NOMO-1 treated with DMSO at 0.1 percent for 48 hours (cell line): ENCODE measurements at regions not wholly inside any gene's neighbourhood (a gene's known extent, or its start where the extent isn't known, plus 50 kb on each side); places are given as distances from the start of the nearest gene placed in this dataset.
"Not testable (repeated sequence)": the region's sequence is repeated elsewhere in the genome, so short reads cannot be mapped to it uniquely, and the experiment has no call there.

ENCODE experiments used
- DNase-seq: peaks from one replicate; lab custom pipeline; 2025; ENCODE audit not compliant: unreplicated experiment; lab: John Stamatoyannopoulos, UW

GRCh38 chr1:189563784-189564183 is 913.9 kb downstream of the BRINP3 start:
- DNase-seq = no peak

GRCh38 chr1:189567890-189568289 is 909.8 kb downstream of the BRINP3 start:
- no peak for DNase-seq

GRCh38 chr1:189596197-189596596 is 881.5 kb downstream of the BRINP3 start:
- no peak for DNase-seq

GRCh38 chr1:189597083-189597482 is 880.6 kb downstream of the BRINP3 start:
- DNase-seq = no peak

- no peak for DNase-seq
Observed at GRCh38 chr1:189605226-189605625, 872.4 kb downstream of the BRINP3 start.

GRCh38 chr1:189606047-189606446 is 871.6 kb downstream of the BRINP3 start:
- DNase-seq = no peak

- no peak for DNase-seq
Observed at GRCh38 chr1:189606795-189607476, 870.7 kb downstream of the BRINP3 start.

GRCh38 chr1:189607477-189608096 is 870.1 kb downstream of the BRINP3 start:
- DNase-seq = no peak

GRCh38 chr1:189609167-189609566 is 868.5 kb downstream of the BRINP3 start:
- DNase-seq = no peak

GRCh38 chr1:189616893-189617292 is 860.8 kb downstream of the BRINP3 start:
- no peak for DNase-seq

GRCh38 chr1:189619682-189620332 is 857.9 kb downstream of the BRINP3 start:
- no peak for DNase-seq

GRCh38 chr1:189620471-189620870 is 857.2 kb downstream of the BRINP3 start:
- DNase-seq = no peak

- no peak for DNase-seq
Observed at GRCh38 chr1:189623336-189623735, 854.3 kb downstream of the BRINP3 start.

- DNase-seq = no peak
Observed at GRCh38 chr1:189627427-189627826, 850.2 kb downstream of the BRINP3 start.

GRCh38 chr1:189628857-189629256 is 848.8 kb downstream of the BRINP3 start:
- no peak for DNase-seq

GRCh38 chr1:189633658-189634057 is 844.0 kb downstream of the BRINP3 start:
- no peak for DNase-seq

GRCh38 chr1:189637041-189637440 is 840.6 kb downstream of the BRINP3 start:
- DNase-seq = no peak

- not testable (repeated sequence) for DNase-seq
Observed at GRCh38 chr1:189644156-189644555, 833.5 kb downstream of the BRINP3 start.

- no peak for DNase-seq
Observed at GRCh38 chr1:189644970-189645369, 832.7 kb downstream of the BRINP3 start.

- no peak for DNase-seq
Observed at GRCh38 chr1:189646066-189646465, 831.6 kb downstream of the BRINP3 start.

- no peak for DNase-seq
Observed at GRCh38 chr1:189654906-189655305, 822.8 kb downstream of the BRINP3 start.
